SK-N-SH (cell line): ENCODE measurements at regions not wholly inside any gene's neighbourhood (a gene's known extent, or its start where the extent isn't known, plus 50 kb on each side); places are given as distances from the start of the nearest gene placed in this dataset.

ENCODE experiments used
- CTCF ChIA-PET: fragments of 300-600, 350-600 bp; formaldehyde crosslinking; extraction: SDS; loops from one replicate; lab custom pipeline; 2021; lab: Yijun Ruan, JAX
- POLR2A ChIA-PET: fragments of 350-600 bp; sonication (Branson Sonifier 250); formaldehyde crosslinking; extraction: SDS; loops from one replicate; lab custom pipeline; 2020; ENCODE audit warnings: antibody characterized with exemption, inconsistent platforms; lab: Yijun Ruan, JAX
- DNase-seq: peaks from one replicate; pipeline ENCODE4 v3.0.0; 2012
- H2AFZ ChIP-seq: fragments of 200-600 bp; sonication (generic); 2 replicates; pipeline ENCODE4 v1.8.1; 2016; ENCODE audit warnings: antibody characterized with exemption, mild to moderate bottlenecking, low read depth
- H3F3A ChIP-seq: fragments of 200-600 bp; sonication (generic); replicated peaks from 2 replicates; pipeline ENCODE3; 2016; ENCODE audit warnings: antibody characterized with exemption, mild to moderate bottlenecking; ENCODE audit not compliant: insufficient read depth
- H3K27ac ChIP-seq, 2 experiments: fragments of 200-500 bp in 1 of 2; fragments of 200-600 bp in 1 of 2; sonication (Bioruptor generic) in 1 of 2; sonication (generic), shearing (Covaris generic) in 1 of 2; 2 replicates each; pipeline versions ENCODE4 v1.5.1 to v1.6.1; 2014 to 2016; ENCODE audit warnings: low read depth in 2 of 2, inconsistent platforms in 1 of 2, low read length in 1 of 2, mild to moderate bottlenecking in 1 of 2, mixed read lengths in 1 of 2
- H3K27me3 ChIP-seq: fragments of 200-600 bp; sonication (generic), shearing (Covaris generic); 2 replicates; pipeline ENCODE4 v1.6.1; 2016; ENCODE audit warnings: mixed run types; ENCODE audit not compliant: insufficient read depth
- H3K36me3 ChIP-seq, 2 experiments: fragments of 200-500 bp in 1 of 2; fragments of 200-600 bp in 1 of 2; sonication (Bioruptor generic) in 1 of 2; sonication (generic) in 1 of 2; replicated peaks in 1 of 2; 2 replicates each; pipeline versions ENCODE3 to v1.5.1; 2014 to 2016; ENCODE audit warnings: low read length in 1 of 2, mild to moderate bottlenecking in 1 of 2; ENCODE audit not compliant: insufficient read depth in 2 of 2, control insufficient read depth in 1 of 2
- H3K4me1 ChIP-seq, 2 experiments: fragments of 200-500 bp in 1 of 2; fragments of 200-600 bp in 1 of 2; sonication (Bioruptor generic) in 1 of 2; sonication (generic), shearing (Covaris generic) in 1 of 2; 2 replicates each; pipeline versions ENCODE4 v1.5.1 to v1.6.1; 2014 to 2016; ENCODE audit warnings: low read depth in 1 of 2, low read length in 1 of 2, mixed run types in 1 of 2; ENCODE audit not compliant: insufficient read depth in 2 of 2, control insufficient read depth in 1 of 2
- H3K4me2 ChIP-seq: fragments of 200-600 bp; sonication (generic), shearing (Covaris generic); 2 replicates; pipeline ENCODE4 v1.6.1; 2017; ENCODE audit warnings: mixed run types
- H3K4me3 ChIP-seq, 2 experiments: fragments of 200-500 bp in 1 of 2; fragments of 200-600 bp in 1 of 2; sonication (Bioruptor generic) in 1 of 2; sonication (generic), shearing (Covaris generic) in 1 of 2; 2 replicates each; pipeline versions ENCODE4 v1.5.1 to v1.8.1; 2014 to 2016; ENCODE audit warnings: low read depth in 2 of 2, inconsistent platforms in 1 of 2, low read length in 1 of 2, mild to moderate bottlenecking in 1 of 2, mixed read lengths in 1 of 2, moderate library complexity in 1 of 2
- H3K79me2 ChIP-seq: fragments of 200-600 bp; sonication (generic); 2 replicates; pipeline ENCODE4 v1.8.1; 2017; ENCODE audit warnings: mild to moderate bottlenecking; ENCODE audit not compliant: insufficient read depth
- H3K9ac ChIP-seq: fragments of 200-600 bp; sonication (generic); 2 replicates; pipeline ENCODE4 v1.6.1; 2017; ENCODE audit warnings: mixed run types
- H3K9me2 ChIP-seq: fragments of 200-600 bp; sonication (generic); 2 replicates; pipeline ENCODE4 v1.6.1; 2017; ENCODE audit warnings: mixed run types
- H3K9me3 ChIP-seq: fragments of 200-600 bp; sonication (generic); 2 replicates; pipeline ENCODE4 v1.6.1; 2017; ENCODE audit warnings: mixed run types, mild to moderate bottlenecking, moderate library complexity
- H4K20me1 ChIP-seq: fragments of 200-600 bp; sonication (generic); 2 replicates; pipeline ENCODE4 v1.6.1; 2017; ENCODE audit warnings: mild to moderate bottlenecking, mixed run types; ENCODE audit not compliant: insufficient read depth
- CHD2 ChIP-seq: fragments of 150-350 bp; IDR thresholded peaks from 2 replicates; pipeline ENCODE4 v1.6.1; 2018; ENCODE audit warnings: low read length; ENCODE audit not compliant: partially characterized antibody
- EP300 ChIP-seq, 2 experiments: IDR thresholded peaks; 2 replicates each; pipeline versions ENCODE4 v1.4.0 to v1.6.1; 2012; ENCODE audit warnings: borderline replicate concordance in 1 of 2, low read depth in 1 of 2, low read length in 1 of 2
- FOXM1 ChIP-seq: IDR thresholded peaks from 2 replicates; pipeline ENCODE4 v1.4.0; 2012; ENCODE audit warnings: low read depth, mild to moderate bottlenecking
- GABPA ChIP-seq: IDR thresholded peaks from 2 replicates; pipeline ENCODE4 v1.4.0; 2012; ENCODE audit warnings: low read depth, mild to moderate bottlenecking
- GATA2 ChIP-seq: sonication (generic); formaldehyde crosslinking; IDR thresholded peaks from 2 replicates; pipeline ENCODE4 v1.5.0; 2020; ENCODE audit warnings: mild to moderate bottlenecking, missing genetic modification reagents
- RCOR1 ChIP-seq: fragments of 150-350 bp; IDR thresholded peaks from 2 replicates; pipeline ENCODE4 v1.6.1; 2017; ENCODE audit warnings: antibody characterized with exemption, low read length
- RXRA ChIP-seq: IDR thresholded peaks from 2 replicates; pipeline ENCODE4 v1.4.0; 2012; ENCODE audit warnings: low read depth, mild to moderate bottlenecking, borderline replicate concordance
- SMC3 ChIP-seq: IDR thresholded peaks from 2 replicates; pipeline ENCODE4 v1.6.1; 2012; ENCODE audit warnings: low read depth, low read length, improper control_type of control experiment
- TEAD4 ChIP-seq: IDR thresholded peaks from 2 replicates; pipeline ENCODE4 v1.4.0; 2012; ENCODE audit warnings: mild to moderate bottlenecking, borderline replicate concordance; ENCODE audit not compliant: insufficient read depth
- WGBS: methylation state at CpG from one replicate; pipeline ENCODE4 v1.1.6; 2017; ENCODE audit warnings: low lambda C conversion rate; 5-methylcytosine and 5-hydroxymethylcytosine counted together
- TF ChIP-seq, protein P1 (sequence below): IDR thresholded peaks from 2 replicates; pipeline ENCODE4 v1.6.1; 2012; ENCODE audit warnings: mild to moderate bottlenecking, low read depth, low read length, moderate library complexity
- TF ChIP-seq, protein P2 (sequence below): fragments of 150-350 bp; IDR thresholded peaks from 2 replicates; pipeline ENCODE4 v1.6.1; 2016; ENCODE audit warnings: mild to moderate bottlenecking, low read depth, low read length

DNA sequence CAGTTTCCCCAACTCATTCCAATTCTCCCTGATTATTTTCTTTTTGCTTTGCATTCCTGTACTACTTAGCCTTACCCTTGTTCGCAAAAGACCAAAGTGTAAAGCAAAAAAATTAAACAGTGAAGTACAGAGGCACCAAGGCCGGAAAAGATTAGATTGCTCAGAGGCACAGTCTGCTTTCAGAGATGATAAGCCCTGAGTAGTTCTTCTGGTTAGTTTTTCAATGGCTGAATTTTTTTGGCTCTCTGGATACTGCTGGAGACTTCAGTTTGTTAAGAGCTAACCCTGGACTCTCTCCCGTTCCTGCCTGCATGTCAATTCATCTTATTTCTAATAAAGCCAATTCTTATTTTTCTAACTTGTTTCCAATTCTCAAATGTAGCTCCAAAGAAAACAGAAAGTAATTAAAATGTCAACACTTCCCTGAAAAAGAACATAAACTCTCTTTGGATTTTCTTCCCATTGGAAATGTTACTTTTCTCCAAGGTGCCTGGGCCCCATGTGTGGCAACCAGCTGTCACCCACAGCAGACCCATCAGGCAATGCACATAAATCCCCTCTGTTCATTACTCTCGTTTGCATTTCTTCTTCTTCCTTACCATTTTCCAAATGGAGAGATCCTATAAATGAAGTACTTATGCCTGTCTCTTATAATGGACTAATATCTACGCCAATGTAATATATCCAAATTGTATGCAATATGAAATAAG is 142.8 kb downstream of the BTG1 start:
- peak overlapping the region; percentile 17 to 88 for H3K27ac ChIP-seq
- H3K4me1 ChIP-seq: peaks cover 0 to 14% of the 10 kb centered on the region in 2 experiments; a peak in 2 of 4 replicates
- H2AFZ ChIP-seq: no peak overlapping the region
- ChIA-PET POLR2A (no interaction called here), CTCF (interaction anchor here (0.6 to 0.7 kb wide), 2 partner anchors 11 to 104 kb away, joined by 3 read pairs; no protein-coding TSS in a partner anchor)
- H3K4me2 ChIP-seq: no peak overlapping the region
- H3K27me3 ChIP-seq: no peaks in the 10 kb centered on the region
- no peaks in the 10 kb centered on the region for H4K20me1 ChIP-seq
- DNase-seq: peak; percentile 43
- 74% methylated on average over 5 of the region's 5 CpGs for whole genome bisulfite sequencing
- no peak for TF ChIP-seq RXRA
- TF ChIP-seq TEAD4: no peak
- TF ChIP-seq CHD2: no peak
- TF ChIP-seq FOXM1: no peak
- 0 out of 2 replicates have a peak, but pooled peaks have one; percentile 4 for TF ChIP-seq SMC3
- TF ChIP-seq RCOR1: peak; percentile 42; the same call in 1 of the 2 replicates
- peak in 1 of 2 experiments; percentile 57; a peak in 1 of 4 replicates for TF ChIP-seq EP300 (IDR thresholded peaks at IDR 0.05; ENCODE audit: borderline replicate concordance in 1 of 2, low read depth in 1 of 2, low read length in 1 of 2)
- peak; percentile 55 for TF ChIP-seq GATA2 (CRISPR knock-in tag)
- TF ChIP-seq, protein P1, sequence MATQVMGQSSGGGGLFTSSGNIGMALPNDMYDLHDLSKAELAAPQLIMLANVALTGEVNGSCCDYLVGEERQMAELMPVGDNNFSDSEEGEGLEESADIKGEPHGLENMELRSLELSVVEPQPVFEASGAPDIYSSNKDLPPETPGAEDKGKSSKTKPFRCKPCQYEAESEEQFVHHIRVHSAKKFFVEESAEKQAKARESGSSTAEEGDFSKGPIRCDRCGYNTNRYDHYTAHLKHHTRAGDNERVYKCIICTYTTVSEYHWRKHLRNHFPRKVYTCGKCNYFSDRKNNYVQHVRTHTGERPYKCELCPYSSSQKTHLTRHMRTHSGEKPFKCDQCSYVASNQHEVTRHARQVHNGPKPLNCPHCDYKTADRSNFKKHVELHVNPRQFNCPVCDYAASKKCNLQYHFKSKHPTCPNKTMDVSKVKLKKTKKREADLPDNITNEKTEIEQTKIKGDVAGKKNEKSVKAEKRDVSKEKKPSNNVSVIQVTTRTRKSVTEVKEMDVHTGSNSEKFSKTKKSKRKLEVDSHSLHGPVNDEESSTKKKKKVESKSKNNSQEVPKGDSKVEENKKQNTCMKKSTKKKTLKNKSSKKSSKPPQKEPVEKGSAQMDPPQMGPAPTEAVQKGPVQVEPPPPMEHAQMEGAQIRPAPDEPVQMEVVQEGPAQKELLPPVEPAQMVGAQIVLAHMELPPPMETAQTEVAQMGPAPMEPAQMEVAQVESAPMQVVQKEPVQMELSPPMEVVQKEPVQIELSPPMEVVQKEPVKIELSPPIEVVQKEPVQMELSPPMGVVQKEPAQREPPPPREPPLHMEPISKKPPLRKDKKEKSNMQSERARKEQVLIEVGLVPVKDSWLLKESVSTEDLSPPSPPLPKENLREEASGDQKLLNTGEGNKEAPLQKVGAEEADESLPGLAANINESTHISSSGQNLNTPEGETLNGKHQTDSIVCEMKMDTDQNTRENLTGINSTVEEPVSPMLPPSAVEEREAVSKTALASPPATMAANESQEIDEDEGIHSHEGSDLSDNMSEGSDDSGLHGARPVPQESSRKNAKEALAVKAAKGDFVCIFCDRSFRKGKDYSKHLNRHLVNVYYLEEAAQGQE: no peak
- peaks cover 3% of the 10 kb centered on the region for H3F3A ChIP-seq
- H3K36me3 ChIP-seq: peaks cover 0 to 8% of the 10 kb centered on the region in 2 experiments
- no peak overlapping the region for H3K9ac ChIP-seq
- no peaks in the 10 kb centered on the region for H3K9me3 ChIP-seq
- H3K9me2 ChIP-seq: no peaks in the 10 kb centered on the region
- no peaks in the 10 kb centered on the region for H3K79me2 ChIP-seq
- H3K4me3 ChIP-seq: no peak overlapping the region

DNA sequence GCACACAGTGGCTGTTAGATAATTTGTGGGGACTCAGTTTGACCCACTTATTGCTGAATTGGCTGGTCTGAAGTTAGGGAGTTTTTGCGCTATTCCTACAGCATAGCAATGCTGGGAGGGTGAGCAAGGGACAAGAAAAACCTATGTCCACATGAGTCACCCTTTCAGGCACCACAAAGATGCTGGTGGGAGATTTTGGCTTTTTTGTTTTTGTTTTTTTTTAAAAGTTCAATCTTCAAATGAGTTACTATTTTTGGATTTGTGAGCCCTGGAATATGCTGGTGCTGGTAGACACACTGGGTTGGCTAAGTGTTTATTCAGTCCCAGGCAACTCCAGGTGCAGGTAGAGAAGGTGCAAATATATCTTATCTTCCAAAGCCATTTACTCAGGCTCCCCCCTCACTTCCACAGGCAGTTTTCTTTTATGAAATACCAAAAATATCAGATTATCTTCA is 143.4 kb downstream of the BTG1 start:
- peaks cover 3% of the 10 kb centered on the region for H3F3A ChIP-seq
- H3K4me3 ChIP-seq: no peak overlapping the region
- 84% methylated on average over 1 of the region's 1 CpG for WGBS
- H2AFZ ChIP-seq: no peak overlapping the region
- peaks cover 0 to 8% of the 10 kb centered on the region in 2 experiments for H3K36me3 ChIP-seq
- H3K9ac ChIP-seq: no peak overlapping the region
- TF ChIP-seq GABPA: no peak
- TF ChIP-seq, protein P2, sequence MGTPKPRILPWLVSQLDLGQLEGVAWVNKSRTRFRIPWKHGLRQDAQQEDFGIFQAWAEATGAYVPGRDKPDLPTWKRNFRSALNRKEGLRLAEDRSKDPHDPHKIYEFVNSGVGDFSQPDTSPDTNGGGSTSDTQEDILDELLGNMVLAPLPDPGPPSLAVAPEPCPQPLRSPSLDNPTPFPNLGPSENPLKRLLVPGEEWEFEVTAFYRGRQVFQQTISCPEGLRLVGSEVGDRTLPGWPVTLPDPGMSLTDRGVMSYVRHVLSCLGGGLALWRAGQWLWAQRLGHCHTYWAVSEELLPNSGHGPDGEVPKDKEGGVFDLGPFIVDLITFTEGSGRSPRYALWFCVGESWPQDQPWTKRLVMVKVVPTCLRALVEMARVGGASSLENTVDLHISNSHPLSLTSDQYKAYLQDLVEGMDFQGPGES: no peak
- no peaks in the 10 kb centered on the region for H3K9me2 ChIP-seq
- no peaks in the 10 kb centered on the region for H4K20me1 ChIP-seq
- H3K9me3 ChIP-seq: no peaks in the 10 kb centered on the region
- no peak for DNase-seq
- ChIA-PET POLR2A (no interaction called here), CTCF (no interaction called here)
- H3K27me3 ChIP-seq: no peaks in the 10 kb centered on the region
- H3K4me1 ChIP-seq: peaks cover 0 to 14% of the 10 kb centered on the region in 2 experiments; a peak in 2 of 4 replicates
- no peaks in the 10 kb centered on the region for H3K79me2 ChIP-seq
- no peak overlapping the region for H3K4me2 ChIP-seq
- peak overlapping the region; percentile 17 to 88 for H3K27ac ChIP-seq
